ENCODE measurements at regions not wholly inside any gene's neighbourhood (a gene's known extent, or its start where the extent isn't known, plus 50 kb on each side); places are given as distances from the start of the nearest gene placed in this dataset.
"Not testable (repeated sequence)": the region's sequence is repeated elsewhere in the genome, so short reads cannot be mapped to it uniquely, and the experiment has no call there.

GRCh38 chr16:63422715-63423114, 1386.5 kb upstream of the CDH8 start:
- Histone ChIP-seq H3K27ac (no peak overlapping the region), H3K36me3 (no peaks in the 10 kb centered on the region)
- intact Hi-C loops (cut with DNase I) = no loop called here

DNA sequence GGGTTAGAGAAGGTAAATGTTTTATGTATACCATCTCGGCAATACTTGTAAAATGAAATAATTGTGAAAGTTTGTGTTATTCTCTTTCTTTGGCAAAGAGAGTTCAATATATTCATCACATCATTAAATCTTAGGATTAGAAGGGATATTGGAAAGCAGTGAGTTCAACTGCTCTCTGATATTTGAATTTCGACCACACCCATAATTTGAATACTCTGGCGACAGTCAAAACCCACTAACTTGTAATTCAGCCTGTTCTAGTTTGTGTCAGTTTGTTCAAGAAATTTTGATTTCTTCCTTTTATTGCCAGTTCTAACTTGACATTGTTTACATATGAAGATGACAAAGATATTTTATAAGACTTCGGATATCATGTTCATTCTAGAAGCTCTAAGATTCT, 1380.5 kb upstream of the CDH8 start:
- Histone ChIP-seq H3K4me3 (no peak overlapping the region), H3K9me3 (no peaks in the 10 kb centered on the region), H3K27ac (no peak overlapping the region), H3K27me3 (no peaks in the 10 kb centered on the region), H3K36me3 (no peaks in the 10 kb centered on the region), H3K4me1 (no peaks in the 10 kb centered on the region)
- intact Hi-C loops (cut with DNase I) = no loop called here
- DNase-seq (ENCODE audit: extremely low spot score in 2 of 2) = no peak
- TF ChIP-seq POLR2A (IDR thresholded peaks at IDR 0.05) (no peak), CTCF (IDR thresholded peaks at IDR 0.05) (no peak), POLR2AphosphoS5 (IDR thresholded peaks at IDR 0.05; ENCODE audit: insufficient read depth in 1 of 2, low read depth in 1 of 2) (no peak)

More at GRCh38 chr16:63422715-63423114, 1386.5 kb upstream of the CDH8 start:
- TF ChIP-seq CTCF (IDR thresholded peaks at IDR 0.05) (no peak), POLR2A (IDR thresholded peaks at IDR 0.05) (no peak)
- no peak for DNase-seq (ENCODE audit: extremely low spot score in 2 of 2)
- H3K9me3 ChIP-seq = no peaks in the 10 kb centered on the region
- H3K4me3 ChIP-seq = no peak overlapping the region
- H3K27me3 ChIP-seq = no peaks in the 10 kb centered on the region
- no peaks in the 10 kb centered on the region for H3K4me1 ChIP-seq

GRCh38 chr16:63415014-63415413, 1378.8 kb upstream of the CDH8 start:
- no peak overlapping the region for H3K27ac ChIP-seq
- H3K4me1 ChIP-seq = no peaks in the 10 kb centered on the region
- no peak for DNase-seq (ENCODE audit: extremely low spot score in 2 of 2)
- intact Hi-C loops (cut with DNase I) = no loop called here
- no peaks in the 10 kb centered on the region for H3K27me3 ChIP-seq
- H3K4me3 ChIP-seq = no peak overlapping the region
- H3K9me3 ChIP-seq = no peaks in the 10 kb centered on the region
- no peaks in the 10 kb centered on the region for H3K36me3 ChIP-seq
- no peak for TF ChIP-seq CTCF (IDR thresholded peaks at IDR 0.05)
- TF ChIP-seq POLR2AphosphoS5 (IDR thresholded peaks at IDR 0.05; ENCODE audit: insufficient read depth in 1 of 2, low read depth in 1 of 2) = no peak
- TF ChIP-seq POLR2A (IDR thresholded peaks at IDR 0.05) = no peak

- H3K4me1 ChIP-seq = no peaks in the 10 kb centered on the region
- intact Hi-C loops (cut with DNase I) = no loop called here
- DNase-seq (ENCODE audit: extremely low spot score in 2 of 2) = no peak
- H3K9me3 ChIP-seq = no peaks in the 10 kb centered on the region
- no peak overlapping the region for H3K4me3 ChIP-seq
- no peak for TF ChIP-seq POLR2A (IDR thresholded peaks at IDR 0.05)
- no peak for TF ChIP-seq POLR2AphosphoS5 (IDR thresholded peaks at IDR 0.05; ENCODE audit: insufficient read depth in 1 of 2, low read depth in 1 of 2)
- TF ChIP-seq CTCF (IDR thresholded peaks at IDR 0.05) = no peak
- no peaks in the 10 kb centered on the region for H3K36me3 ChIP-seq
- no peak overlapping the region for H3K27ac ChIP-seq
- H3K27me3 ChIP-seq = no peaks in the 10 kb centered on the region
These were observed 1374.4 kb upstream of the CDH8 start for GRCh38 chr16:63410594-63410993.

DNA sequence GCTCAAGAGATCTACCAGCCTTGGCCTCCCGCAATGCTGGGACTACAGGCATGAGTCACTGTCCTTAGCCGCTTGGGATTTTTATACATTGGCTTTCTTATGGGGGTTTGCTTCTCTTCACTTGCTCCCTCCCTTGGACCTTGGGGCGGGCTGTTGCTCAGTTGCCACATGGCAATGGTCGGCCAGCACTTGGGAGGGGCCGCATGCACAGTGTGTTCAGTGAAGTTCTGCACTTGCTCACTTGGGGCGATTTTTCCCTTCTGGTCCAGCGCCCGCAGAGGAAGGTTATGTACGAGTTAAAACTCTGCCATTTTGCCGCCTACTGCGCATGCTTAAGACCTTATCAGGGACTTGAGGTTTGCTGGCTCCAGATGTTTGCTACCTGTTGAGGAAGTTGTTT, 1367.6 kb upstream of the CDH8 start:
- Histone ChIP-seq H3K4me1 (no peaks in the 10 kb centered on the region), H3K4me3 (no peak overlapping the region), H3K36me3 (no peaks in the 10 kb centered on the region), H3K27me3 (no peaks in the 10 kb centered on the region), H3K9me3 (no peaks in the 10 kb centered on the region), H3K27ac (no peak overlapping the region)
- no peak for TF ChIP-seq CTCF (IDR thresholded peaks at IDR 0.05)
- TF ChIP-seq POLR2AphosphoS5 (IDR thresholded peaks at IDR 0.05; ENCODE audit: insufficient read depth in 1 of 2, low read depth in 1 of 2) = no peak
- intact Hi-C loops (cut with DNase I) = no loop called here
- DNase-seq (ENCODE audit: extremely low spot score in 2 of 2) = no peak

DNA sequence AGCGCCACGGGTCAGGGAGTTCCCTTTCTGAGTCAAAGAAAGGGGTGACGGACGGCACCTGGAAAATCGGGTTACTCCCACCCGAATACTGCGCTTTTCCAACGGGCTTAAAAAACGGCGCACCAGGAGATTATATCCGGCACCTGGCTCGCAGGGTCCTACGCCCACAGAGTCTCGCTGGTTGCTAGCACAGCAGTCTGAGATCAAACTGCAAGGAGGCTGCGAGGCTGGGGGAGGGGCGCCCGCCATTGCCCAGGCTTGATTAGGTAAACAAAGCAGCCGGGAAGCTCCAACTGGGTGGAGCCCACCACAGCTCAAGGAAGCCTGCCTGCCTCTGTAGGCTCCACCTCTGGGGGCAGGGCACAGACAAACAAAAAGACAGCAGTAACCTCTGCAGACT, 1352.0 kb upstream of the CDH8 start:
- H3K27ac ChIP-seq; H3K4me1 ChIP-seq; H3K36me3 ChIP-seq; H3K27me3 ChIP-seq; H3K4me3 ChIP-seq; intact Hi-C loops (cut with DNase I); H3K9me3 ChIP-seq; DNase-seq (ENCODE audit: extremely low spot score in 2 of 2): not testable (repeated sequence)

Measured in vagina (tissue), 2 donors.